OCI-LY1 (cell line): ENCODE measurements at regions not wholly inside any gene's neighbourhood (a gene's known extent, or its start where the extent isn't known, plus 50 kb on each side); places are given as distances from the start of the nearest gene placed in this dataset.

Experiments used
- H2AFZ ChIP-seq: fragments of 200-600 bp; sonication (generic), shearing (Covaris generic); 2 replicates; pipeline ENCODE4 v1.6.0; 2014; ENCODE audit warnings: antibody characterized with exemption, mild to moderate bottlenecking, low read length
- H3F3A ChIP-seq: fragments of 200-600 bp; sonication (generic), shearing (Covaris generic); 2 replicates; pipeline ENCODE4 v1.6.0; 2014; ENCODE audit warnings: mild to moderate bottlenecking, antibody characterized with exemption, low read length, moderate library complexity; ENCODE audit not compliant: insufficient read depth
- H3K27ac ChIP-seq: fragments of 200-600 bp; sonication (generic); 2 replicates; pipeline ENCODE4 v1.5.1; 2014; ENCODE audit warnings: low read length, mixed run types, mild to moderate bottlenecking, low read depth; ENCODE audit not compliant: poor library complexity, severe bottlenecking
- H3K27me3 ChIP-seq: fragments of 200-600 bp; sonication (generic); 2 replicates; pipeline ENCODE4 v1.6.0; 2014; ENCODE audit warnings: antibody characterized with exemption, mild to moderate bottlenecking, low read length, moderate library complexity; ENCODE audit not compliant: insufficient read depth
- H3K36me3 ChIP-seq: fragments of 200-600 bp; sonication (generic); 2 replicates; pipeline ENCODE4 v1.6.1; 2014; ENCODE audit warnings: mild to moderate bottlenecking, antibody characterized with exemption, low read length, moderate library complexity, mixed read lengths; ENCODE audit not compliant: insufficient read depth
- H3K4me1 ChIP-seq: fragments of 200-600 bp; sonication (generic); 2 replicates; pipeline ENCODE4 v1.5.1; 2014; ENCODE audit warnings: mild to moderate bottlenecking, low read length, moderate library complexity; ENCODE audit not compliant: insufficient read depth, severe bottlenecking
- H3K4me2 ChIP-seq: fragments of 200-600 bp; sonication (generic), shearing (Covaris generic); 2 replicates; pipeline ENCODE4 v1.6.1; 2014; ENCODE audit warnings: low read length
- H3K4me3 ChIP-seq: fragments of 200-600 bp; sonication (generic); 2 replicates; pipeline ENCODE4 v1.5.1; 2014; ENCODE audit warnings: low read length, low read depth, mild to moderate bottlenecking, mixed read lengths; ENCODE audit not compliant: poor library complexity, severe bottlenecking
- H3K79me2 ChIP-seq: fragments of 200-600 bp; shearing (Covaris generic); 2 replicates; pipeline ENCODE4 v1.6.1; 2016; ENCODE audit warnings: mixed run types, low read length, mixed read lengths; ENCODE audit not compliant: insufficient read depth
- H3K9ac ChIP-seq: fragments of 200-600 bp; sonication (generic), shearing (Covaris generic); 2 replicates; pipeline ENCODE4 v1.6.1; 2014; ENCODE audit warnings: mild to moderate bottlenecking, low read length, mixed read lengths
- H3K9me2 ChIP-seq: fragments of 200-600 bp; sonication (generic), shearing (Covaris generic); 2 replicates; pipeline ENCODE4 v1.6.1; 2014; ENCODE audit warnings: low read depth, mild to moderate bottlenecking, low read length, mixed read lengths
- H3K9me3 ChIP-seq: fragments of 200-600 bp; shearing (Covaris generic); 2 replicates; pipeline ENCODE4 v1.6.1; 2014; ENCODE audit warnings: low read length, mixed read lengths
- H4K20me1 ChIP-seq: fragments of 200-600 bp; sonication (generic), shearing (Covaris generic); 2 replicates; pipeline ENCODE4 v1.6.0; 2016; ENCODE audit warnings: mild to moderate bottlenecking, low read length; ENCODE audit not compliant: insufficient read depth
- EZH2 ChIP-seq: fragments of 200-600 bp; sonication (generic), shearing (Covaris generic); IDR thresholded peaks from 2 replicates; pipeline ENCODE4 v1.8.0; 2017; ENCODE audit warnings: borderline replicate concordance, mixed run types, mild to moderate bottlenecking, antibody characterized with exemption, low read length, moderate library complexity, mixed read lengths
- TF ChIP-seq, protein P1 (sequence below): fragments of 200-600 bp; sonication (generic), shearing (Covaris generic); IDR thresholded peaks from 2 replicates; pipeline ENCODE4 v1.5.1; 2017; ENCODE audit warnings: mild to moderate bottlenecking, antibody characterized with exemption, low read length, moderate library complexity, mixed read lengths

DNA sequence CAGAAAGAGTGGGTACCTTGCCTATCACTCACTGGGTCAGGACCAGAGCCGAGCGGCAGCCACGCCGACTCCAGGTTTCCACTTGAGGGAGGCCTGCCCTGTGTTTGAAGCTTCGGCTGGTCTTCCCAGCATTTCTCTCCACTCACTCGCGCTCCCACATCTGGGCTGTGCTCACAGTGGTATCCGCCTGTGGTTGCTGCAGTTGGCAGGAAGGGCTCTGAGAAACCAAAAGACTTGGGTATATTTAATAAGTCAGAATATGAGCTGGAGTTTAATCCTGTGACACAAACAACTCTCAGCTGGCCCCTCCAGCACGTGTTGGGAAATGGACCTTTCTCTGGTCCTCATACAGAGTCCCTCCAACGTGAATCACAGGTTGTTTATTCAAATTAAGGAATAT, 70.9 kb downstream of the SPRY4 start:
- Histone ChIP-seq H3K27ac (no peak overlapping the region), H3K9ac (no peak overlapping the region), H3K36me3 (no peaks in the 10 kb centered on the region), H3K9me3 (no peaks in the 10 kb centered on the region), H3K79me2 (no peaks in the 10 kb centered on the region), H2AFZ (no peak overlapping the region), H3K4me3 (no peak overlapping the region), H3K27me3 (no peaks in the 10 kb centered on the region), H4K20me1 (no peaks in the 10 kb centered on the region), H3K4me1 (no peaks in the 10 kb centered on the region), H3K9me2 (no peaks in the 10 kb centered on the region), H3F3A (no peaks in the 10 kb centered on the region), H3K4me2 (no peak overlapping the region)
- TF ChIP-seq, protein P1, sequence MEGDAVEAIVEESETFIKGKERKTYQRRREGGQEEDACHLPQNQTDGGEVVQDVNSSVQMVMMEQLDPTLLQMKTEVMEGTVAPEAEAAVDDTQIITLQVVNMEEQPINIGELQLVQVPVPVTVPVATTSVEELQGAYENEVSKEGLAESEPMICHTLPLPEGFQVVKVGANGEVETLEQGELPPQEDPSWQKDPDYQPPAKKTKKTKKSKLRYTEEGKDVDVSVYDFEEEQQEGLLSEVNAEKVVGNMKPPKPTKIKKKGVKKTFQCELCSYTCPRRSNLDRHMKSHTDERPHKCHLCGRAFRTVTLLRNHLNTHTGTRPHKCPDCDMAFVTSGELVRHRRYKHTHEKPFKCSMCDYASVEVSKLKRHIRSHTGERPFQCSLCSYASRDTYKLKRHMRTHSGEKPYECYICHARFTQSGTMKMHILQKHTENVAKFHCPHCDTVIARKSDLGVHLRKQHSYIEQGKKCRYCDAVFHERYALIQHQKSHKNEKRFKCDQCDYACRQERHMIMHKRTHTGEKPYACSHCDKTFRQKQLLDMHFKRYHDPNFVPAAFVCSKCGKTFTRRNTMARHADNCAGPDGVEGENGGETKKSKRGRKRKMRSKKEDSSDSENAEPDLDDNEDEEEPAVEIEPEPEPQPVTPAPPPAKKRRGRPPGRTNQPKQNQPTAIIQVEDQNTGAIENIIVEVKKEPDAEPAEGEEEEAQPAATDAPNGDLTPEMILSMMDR: no peak
- TF ChIP-seq EZH2: no peak

DNA sequence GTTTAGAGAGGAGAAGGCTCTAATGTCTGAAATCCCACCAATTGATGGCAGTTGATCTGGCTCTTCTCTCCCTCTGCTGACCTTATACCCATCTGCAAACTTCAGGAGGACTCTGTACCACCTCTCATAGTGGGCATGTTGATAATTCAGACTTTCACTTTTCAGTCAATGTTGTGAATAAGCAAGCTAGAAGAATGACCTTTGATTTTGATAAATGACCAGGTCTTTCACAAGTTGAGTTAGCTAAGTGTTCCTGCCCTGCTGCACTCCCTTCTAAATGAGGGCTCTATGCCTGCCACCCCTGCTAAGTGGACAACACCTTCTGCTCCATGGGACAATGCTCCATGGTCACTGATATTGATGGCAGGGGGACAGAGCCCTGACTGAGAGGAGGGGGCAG, 74.7 kb downstream of the SPRY4 start:
- no peak overlapping the region for H3K4me3 ChIP-seq
- no peaks in the 10 kb centered on the region for H3K9me3 ChIP-seq
- H3K79me2 ChIP-seq: no peaks in the 10 kb centered on the region
- H4K20me1 ChIP-seq: no peaks in the 10 kb centered on the region
- no peak overlapping the region for H3K9ac ChIP-seq
- H2AFZ ChIP-seq: no peak overlapping the region
- no peaks in the 10 kb centered on the region for H3K36me3 ChIP-seq
- no peaks in the 10 kb centered on the region for H3K4me1 ChIP-seq
- no peak for TF ChIP-seq EZH2
- TF ChIP-seq, protein P1: no peak
- no peak overlapping the region for H3K4me2 ChIP-seq
- no peaks in the 10 kb centered on the region for H3K9me2 ChIP-seq
- no peak overlapping the region for H3K27ac ChIP-seq
- H3F3A ChIP-seq: no peaks in the 10 kb centered on the region
- 0 out of 2 replicates have a peak, but pooled peaks cover 5% of the 10 kb centered on the region for H3K27me3 ChIP-seq

DNA sequence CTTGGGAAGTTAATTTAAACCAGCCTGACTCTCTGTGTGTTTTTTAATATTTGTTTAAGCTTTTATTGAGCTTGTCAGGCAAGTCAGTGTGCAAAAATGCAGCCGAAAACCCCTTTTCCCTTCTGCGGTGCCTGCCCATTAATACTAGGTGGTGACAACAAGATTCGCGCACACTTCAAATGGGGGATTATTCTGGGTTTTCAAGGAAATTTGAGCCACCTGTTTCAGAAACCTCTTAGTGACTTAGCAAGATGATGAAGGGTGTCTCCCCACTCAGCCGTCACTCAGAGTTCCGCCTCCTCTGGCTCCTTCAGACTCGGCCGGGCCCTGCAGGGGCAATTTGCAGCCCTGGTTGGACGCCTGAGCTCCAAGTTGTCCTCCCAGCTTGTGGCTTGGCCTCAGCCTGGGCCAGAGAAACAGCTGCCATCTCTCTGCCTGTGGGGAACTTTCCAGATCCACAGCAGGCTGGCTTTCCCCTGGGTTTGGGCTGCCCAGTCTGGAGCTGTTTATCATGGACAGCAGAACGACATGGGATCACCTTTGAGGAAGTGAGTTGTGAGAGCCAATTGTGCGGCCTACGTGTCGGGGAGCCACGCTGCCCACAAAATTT, 75.9 kb downstream of the SPRY4 start:
- no peak overlapping the region for H2AFZ ChIP-seq
- no peaks in the 10 kb centered on the region for H3K9me3 ChIP-seq

More for the DNA sequence above, 75.9 kb downstream of the SPRY4 start:
- Histone ChIP-seq H3K4me1 (no peaks in the 10 kb centered on the region), H3K36me3 (no peaks in the 10 kb centered on the region), H3K4me3 (no peak overlapping the region), H3K4me2 (no peak overlapping the region), H3K9me2 (no peaks in the 10 kb centered on the region), H3F3A (no peaks in the 10 kb centered on the region), H3K27ac (no peak overlapping the region), H4K20me1 (no peaks in the 10 kb centered on the region), H3K9ac (no peak overlapping the region), H3K27me3 (0 out of 2 replicates have a peak, but pooled peaks cover 5% of the 10 kb centered on the region), H3K79me2 (no peaks in the 10 kb centered on the region)
- TF ChIP-seq EZH2: no peak
- TF ChIP-seq, protein P1: no peak
